GM11168 (cell line): ENCODE measurements at regions not wholly inside any gene's neighbourhood (a gene's known extent, or its start where the extent isn't known, plus 50 kb on each side); places are given as distances from the start of the nearest gene placed in this dataset.

Source experiments
- in situ Hi-C: fragments of 300-500 bp; cut with MboI; formaldehyde crosslinking; loops from one replicate; pipeline ENCODE4 v1.12.0; 2022; ENCODE audit warnings: low sequenced_read_pairs; ENCODE audit not compliant: unreplicated experiment

GRCh38 chr11:129695571-129696308 lies 119.9 kb upstream of the TMEM45B start:
- in situ Hi-C loops = no loop called here

- in situ Hi-C loops = no loop called here
Observed at GRCh38 chr11:129696309-129696989, 119.2 kb upstream of the TMEM45B start.

GRCh38 chr11:129698212-129698611 lies 117.4 kb upstream of the TMEM45B start:
- in situ Hi-C loops = no loop called here

GRCh38 chr11:129699711-129700304 lies 115.8 kb upstream of the TMEM45B start:
- in situ Hi-C loops = loop anchor here (25.0 kb wide), 1 partner anchor 313 kb away; the partner anchor contains the start of gene BARX2

- in situ Hi-C loops = loop anchor here (25.0 kb wide), 1 partner anchor 313 kb away; the partner anchor contains the start of gene BARX2
Observed at GRCh38 chr11:129700701-129701100, 114.9 kb upstream of the TMEM45B start.

- in situ Hi-C loops = loop anchor here (25.0 kb wide), 1 partner anchor 314 kb away; the partner anchor contains the start of gene BARX2
Observed at GRCh38 chr11:129701706-129702105, 113.9 kb upstream of the TMEM45B start.

- in situ Hi-C loops = loop anchor here (25.0 kb wide), 1 partner anchor 315 kb away; the partner anchor contains the start of gene BARX2
Observed at GRCh38 chr11:129702410-129703398, 112.9 kb upstream of the TMEM45B start.

- in situ Hi-C loops = loop anchor here (25.0 kb wide), 1 partner anchor 317 kb away; the partner anchor contains the start of gene BARX2
Observed at GRCh38 chr11:129703846-129704245, 111.8 kb upstream of the TMEM45B start.

- in situ Hi-C loops = loop anchor here (25.0 kb wide), 1 partner anchor 318 kb away; the partner anchor contains the start of gene BARX2
Observed at GRCh38 chr11:129704831-129705230, 110.8 kb upstream of the TMEM45B start.

GRCh38 chr11:129705341-129705740 lies 110.3 kb upstream of the TMEM45B start:
- in situ Hi-C loops = loop anchor here (25.0 kb wide), 1 partner anchor 318 kb away; the partner anchor contains the start of gene BARX2

GRCh38 chr11:129705933-129706332 lies 109.7 kb upstream of the TMEM45B start:
- in situ Hi-C loops = loop anchor here (25.0 kb wide), 1 partner anchor 319 kb away; the partner anchor contains the start of gene BARX2

- in situ Hi-C loops = loop anchor here (25.0 kb wide), 1 partner anchor 323 kb away; the partner anchor contains the start of gene BARX2
Observed at GRCh38 chr11:129709801-129710398, 105.7 kb upstream of the TMEM45B start.

GRCh38 chr11:129710423-129710822 lies 105.2 kb upstream of the TMEM45B start:
- in situ Hi-C loops = loop anchor here (25.0 kb wide), 1 partner anchor 323 kb away; the partner anchor contains the start of gene BARX2

GRCh38 chr11:129711760-129712159 lies 103.9 kb upstream of the TMEM45B start:
- in situ Hi-C loops = loop anchor here (25.0 kb wide), 1 partner anchor 324 kb away; the partner anchor contains the start of gene BARX2

- in situ Hi-C loops = loop anchor here (25.0 kb wide), 1 partner anchor 325 kb away; the partner anchor contains the start of gene BARX2
Observed at GRCh38 chr11:129712486-129713240, 103.0 kb upstream of the TMEM45B start.

- in situ Hi-C loops = loop anchor here (25.0 kb wide), 1 partner anchor 332 kb away; the partner anchor contains the start of gene BARX2
Observed at GRCh38 chr11:129719037-129719436, 96.6 kb upstream of the TMEM45B start.

- in situ Hi-C loops = loop anchor here (25.0 kb wide), 1 partner anchor 333 kb away; the partner anchor contains the start of gene BARX2
Observed at GRCh38 chr11:129720156-129720555, 95.5 kb upstream of the TMEM45B start.

- in situ Hi-C loops = loop anchor here (25.0 kb wide), 1 partner anchor 334 kb away; the partner anchor contains the start of gene BARX2
Observed at GRCh38 chr11:129720994-129721393, 94.7 kb upstream of the TMEM45B start.
